D721Med (cell line): ENCODE measurements at regions not wholly inside any gene's neighbourhood (a gene's known extent, or its start where the extent isn't known, plus 50 kb on each side); places are given as distances from the start of the nearest gene placed in this dataset.

Experiments
- DNase-seq: peaks from one replicate; pipeline ENCODE4 v3.0.0; 2011; ENCODE audit warnings: low spot score; ENCODE audit not compliant: insufficient read length
- FAIRE-seq: peaks from 2 replicates; lab custom pipeline; 2011; peaks lifted over from hg19 to GRCh38; lab: Jason Lieb, UNC
- TF ChIP-seq, protein P1 (sequence below): IDR thresholded peaks from 2 replicates; pipeline ENCODE4 v1.5.1; 2012; ENCODE audit warnings: mild to moderate bottlenecking, control low read depth; ENCODE audit not compliant: insufficient read depth; ENCODE audit errors: missing control alignments

DNA sequence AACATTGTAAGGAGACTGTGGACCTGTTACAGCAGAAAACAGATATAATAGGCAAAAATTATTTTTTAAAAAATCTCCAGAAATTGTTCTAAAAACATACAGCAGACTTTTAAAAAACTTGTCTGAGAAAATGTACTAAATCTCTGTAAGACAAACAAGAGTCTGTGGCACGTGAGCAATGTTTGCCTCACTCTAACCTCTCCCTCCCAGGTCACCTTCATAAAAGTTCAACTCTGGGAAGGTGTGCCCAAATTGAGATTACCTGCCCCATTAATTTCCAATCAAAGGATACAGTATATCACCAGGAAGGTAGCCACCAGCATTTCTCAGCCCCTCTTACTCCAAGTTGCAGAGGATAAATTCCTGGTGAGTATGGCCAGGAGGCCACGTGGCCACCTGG is 992.7 kb downstream of the TMEM182 start:
- FAIRE-seq (no peak), DNase-seq (no peak)
- TF ChIP-seq, protein P1, sequence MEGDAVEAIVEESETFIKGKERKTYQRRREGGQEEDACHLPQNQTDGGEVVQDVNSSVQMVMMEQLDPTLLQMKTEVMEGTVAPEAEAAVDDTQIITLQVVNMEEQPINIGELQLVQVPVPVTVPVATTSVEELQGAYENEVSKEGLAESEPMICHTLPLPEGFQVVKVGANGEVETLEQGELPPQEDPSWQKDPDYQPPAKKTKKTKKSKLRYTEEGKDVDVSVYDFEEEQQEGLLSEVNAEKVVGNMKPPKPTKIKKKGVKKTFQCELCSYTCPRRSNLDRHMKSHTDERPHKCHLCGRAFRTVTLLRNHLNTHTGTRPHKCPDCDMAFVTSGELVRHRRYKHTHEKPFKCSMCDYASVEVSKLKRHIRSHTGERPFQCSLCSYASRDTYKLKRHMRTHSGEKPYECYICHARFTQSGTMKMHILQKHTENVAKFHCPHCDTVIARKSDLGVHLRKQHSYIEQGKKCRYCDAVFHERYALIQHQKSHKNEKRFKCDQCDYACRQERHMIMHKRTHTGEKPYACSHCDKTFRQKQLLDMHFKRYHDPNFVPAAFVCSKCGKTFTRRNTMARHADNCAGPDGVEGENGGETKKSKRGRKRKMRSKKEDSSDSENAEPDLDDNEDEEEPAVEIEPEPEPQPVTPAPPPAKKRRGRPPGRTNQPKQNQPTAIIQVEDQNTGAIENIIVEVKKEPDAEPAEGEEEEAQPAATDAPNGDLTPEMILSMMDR = no peak

DNA sequence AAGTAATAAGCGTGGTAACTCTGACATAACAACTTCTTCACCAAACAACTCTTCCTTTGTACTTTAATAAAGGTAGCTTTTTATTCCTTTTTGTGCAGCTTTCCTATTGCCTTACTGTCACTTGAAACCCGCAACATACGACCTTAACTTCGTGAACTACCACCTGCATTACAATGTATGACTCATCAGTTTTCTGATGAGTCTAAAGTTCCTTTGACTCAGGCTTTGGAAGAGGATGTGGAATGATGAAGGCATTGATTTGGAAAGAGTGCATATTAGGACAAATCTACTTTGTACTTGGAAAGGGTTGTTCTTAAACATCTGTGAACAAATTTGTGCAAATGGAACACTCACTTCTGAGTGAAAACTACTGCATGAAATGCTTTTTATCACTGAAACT is 1012.1 kb downstream of the TMEM182 start:
- TF ChIP-seq, protein P1 = no peak
- DNase-seq = no peak
- no peak for FAIRE-seq

DNA sequence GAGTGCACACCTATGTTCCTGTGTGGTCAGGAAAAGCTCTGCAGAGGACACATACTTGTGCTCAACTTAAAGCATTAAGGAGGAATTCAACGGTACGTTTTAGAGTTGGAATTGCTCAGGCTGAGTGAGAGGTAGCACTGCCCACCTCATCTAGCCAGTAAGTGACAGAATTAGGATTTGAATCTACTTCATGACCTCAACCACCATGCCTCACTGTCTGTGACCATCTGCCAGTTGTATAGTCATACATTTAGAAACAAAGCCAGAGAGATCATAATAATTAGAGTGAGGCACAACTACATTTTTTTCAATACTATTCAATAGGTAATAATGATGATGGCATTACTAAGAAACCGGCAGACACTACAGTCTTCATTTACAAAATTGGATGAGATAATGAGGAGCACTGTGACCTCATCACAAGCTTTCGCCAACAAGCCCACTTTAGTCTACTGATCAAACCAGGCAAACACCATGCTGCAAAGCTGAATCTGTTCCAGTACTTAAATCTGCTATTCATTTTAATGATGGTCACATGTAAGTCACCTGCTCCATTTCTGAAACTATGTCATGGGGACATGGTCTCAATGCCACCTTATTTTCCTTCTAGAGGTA is 1018.4 kb downstream of the TMEM182 start:
- TF ChIP-seq, protein P1 = no peak
- DNase-seq (no peak), FAIRE-seq (no peak)

DNA sequence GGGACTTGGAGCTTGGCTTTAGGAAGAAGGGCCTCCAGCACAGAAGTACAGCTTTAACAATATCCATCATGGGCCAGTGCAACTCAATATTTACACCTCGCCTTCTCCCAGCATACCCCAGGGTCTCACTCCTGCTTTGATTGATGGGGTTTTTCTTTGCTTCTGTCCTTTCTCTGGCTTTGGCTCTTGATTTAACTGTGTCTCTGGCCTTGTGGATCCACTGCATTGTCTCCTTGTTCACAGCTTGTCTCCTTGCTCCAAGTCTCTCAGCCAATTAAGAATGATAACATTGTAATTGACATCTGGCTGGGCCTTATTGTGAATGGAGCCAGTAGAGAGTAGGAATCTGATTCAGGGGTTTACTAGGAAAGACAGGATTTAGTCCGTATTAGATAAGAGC is 1019.5 kb downstream of the TMEM182 start:
- FAIRE-seq = no peak
- TF ChIP-seq, protein P1 = no peak
- DNase-seq = no peak

DNA sequence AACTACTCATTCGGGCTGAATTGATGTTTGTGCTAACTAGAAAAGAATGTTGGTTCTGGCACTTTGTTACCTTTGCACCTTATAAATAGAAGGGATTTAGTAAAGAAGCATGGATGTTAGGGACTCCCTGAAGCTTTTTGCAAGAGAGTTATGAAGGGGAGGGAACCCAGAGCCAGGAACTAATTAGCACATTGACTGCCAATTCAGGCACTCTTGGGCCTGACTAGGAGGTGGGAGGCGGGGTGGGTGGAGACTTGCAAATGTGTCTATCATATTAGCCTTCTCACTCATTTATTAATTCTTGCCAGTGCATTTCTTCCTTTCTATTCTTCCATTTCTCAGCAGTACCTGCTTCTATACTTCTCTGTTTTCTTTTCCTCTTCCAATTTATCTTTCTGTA is 1022.4 kb downstream of the TMEM182 start:
- FAIRE-seq (no peak), DNase-seq (no peak)
- TF ChIP-seq, protein P1 = no peak

DNA sequence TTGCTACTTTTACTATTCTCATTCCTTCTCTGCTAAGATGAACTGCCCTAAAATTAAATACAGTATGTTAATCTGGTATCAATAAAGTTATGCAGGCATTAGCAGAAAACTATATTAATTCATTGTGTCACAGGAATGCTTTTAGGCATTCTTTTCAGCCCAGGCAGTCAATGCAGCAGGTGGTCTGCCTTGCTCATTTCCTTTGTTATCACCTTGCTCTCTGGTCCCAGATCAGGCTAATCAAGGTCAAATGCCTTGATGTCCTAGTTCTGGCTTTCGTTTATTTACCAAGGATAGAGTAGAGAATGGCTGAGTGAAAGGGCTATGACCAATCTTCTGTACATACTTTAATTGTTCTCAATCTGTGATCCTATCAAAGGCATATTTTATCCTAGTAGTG is 1023.6 kb downstream of the TMEM182 start:
- DNase-seq (no peak), FAIRE-seq (no peak)
- TF ChIP-seq, protein P1 = no peak

DNA sequence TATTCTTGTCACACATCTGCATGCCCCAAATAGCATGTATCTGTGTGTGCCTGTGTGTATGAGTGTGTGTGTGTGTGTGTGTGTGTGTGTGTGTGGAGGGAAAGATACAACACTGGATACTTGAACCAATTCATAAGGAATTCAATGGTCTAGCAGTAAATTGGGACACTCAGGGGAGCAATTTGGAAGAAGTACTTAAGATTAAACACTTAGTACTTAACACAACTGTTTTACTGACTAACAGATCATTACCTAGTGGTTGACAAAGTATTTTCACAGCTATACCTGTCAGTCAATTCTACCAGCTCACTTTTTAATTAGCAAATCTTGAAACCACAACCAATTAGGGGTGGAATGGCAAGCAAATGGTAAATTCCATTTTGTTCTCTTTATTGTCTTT is 1024.1 kb downstream of the TMEM182 start:
- TF ChIP-seq, protein P1 = no peak
- FAIRE-seq (no peak), DNase-seq (no peak)
